SK-N-MC (cell line): ENCODE measurements at regions not wholly inside any gene's neighbourhood (a gene's known extent, or its start where the extent isn't known, plus 50 kb on each side); places are given as distances from the start of the nearest gene placed in this dataset.
"Not testable (repeated sequence)": the region's sequence is repeated elsewhere in the genome, so short reads cannot be mapped to it uniquely, and the experiment has no call there.

Experiments
- DNase-seq: peaks from one replicate; pipeline ENCODE4 v3.0.0-alpha.2; 2011; ENCODE audit warnings: low read depth, low spot score
- H3K27ac ChIP-seq: fragments of 200-600 bp; sonication (generic); 2 replicates; pipeline ENCODE4 v1.5.1; 2016; ENCODE audit warnings: mixed run types
- H3K36me3 ChIP-seq: fragments of 200-600 bp; sonication (generic); 2 replicates; pipeline ENCODE4 v1.6.1; 2017; ENCODE audit warnings: antibody characterized with exemption, low read length, mixed read lengths; ENCODE audit not compliant: insufficient read depth
- H3K4me3 ChIP-seq: fragments of 200-600 bp; sonication (generic); 2 replicates; pipeline ENCODE4 v1.5.1; 2016
- H3K9ac ChIP-seq: fragments of 200-600 bp; sonication (generic); 2 replicates; pipeline ENCODE4 v1.8.0; 2017; ENCODE audit warnings: mixed run types, mixed read lengths; ENCODE audit not compliant: insufficient read length
- H3K9me3 ChIP-seq: fragments of 200-600 bp; sonication (generic); 2 replicates; pipeline ENCODE4 v1.6.1; 2017; ENCODE audit warnings: low read depth, mild to moderate bottlenecking, antibody characterized with exemption, low read length, moderate library complexity, mixed read lengths
- EZH2 ChIP-seq: fragments of 200-600 bp; sonication (generic); IDR thresholded peaks from one replicate; pipeline ENCODE4 v1.6.1; 2017; ENCODE audit warnings: antibody characterized with exemption
- FOXP2 ChIP-seq: optimal IDR thresholded peaks from 2 replicates; pipeline ENCODE3; 2011; ENCODE audit warnings: mild to moderate bottlenecking, moderate library complexity; ENCODE audit not compliant: insufficient read depth; ENCODE audit errors: extremely low read length, control extremely low read depth
- POLR2AphosphoS5 ChIP-seq: IDR thresholded peaks from 2 replicates; pipeline ENCODE4 v1.6.1; 2012; ENCODE audit warnings: mild to moderate bottlenecking, low read depth, low read length, borderline replicate concordance

- no peak for TF ChIP-seq FOXP2
- TF ChIP-seq POLR2AphosphoS5, result no peak
- TF ChIP-seq EZH2, result no peak
- no peak overlapping the region for H3K27ac ChIP-seq
These were observed 253.0 kb upstream of the NSMCE3 start for GRCh38 chr15:29522373-29523276.

GRCh38 chr15:29518442-29518841 is 248.8 kb upstream of the NSMCE3 start:
- DNase-seq, result no peak

More at GRCh38 chr15:29522373-29523276, 253.0 kb upstream of the NSMCE3 start:
- Histone ChIP-seq H3K36me3 (no peaks in the 10 kb centered on the region), H3K9ac (no peak overlapping the region), H3K4me3 (no peak overlapping the region), H3K9me3 (no peaks in the 10 kb centered on the region)
- no peak for DNase-seq

GRCh38 chr15:29517829-29518228 is 248.2 kb upstream of the NSMCE3 start:
- Histone ChIP-seq H3K9ac (no peak overlapping the region), H3K4me3 (no peak overlapping the region), H3K9me3 (no peaks in the 10 kb centered on the region), H3K27ac (no peak overlapping the region), H3K36me3 (no peaks in the 10 kb centered on the region)
- DNase-seq, result no peak
- TF ChIP-seq EZH2 (no peak), FOXP2 (no peak), POLR2AphosphoS5 (no peak)

More at GRCh38 chr15:29518442-29518841, 248.8 kb upstream of the NSMCE3 start:
- H3K4me3 ChIP-seq, result no peak overlapping the region
- H3K9ac ChIP-seq, result no peak overlapping the region
- no peaks in the 10 kb centered on the region for H3K36me3 ChIP-seq
- H3K9me3 ChIP-seq, result no peaks in the 10 kb centered on the region
- TF ChIP-seq POLR2AphosphoS5, result no peak
- TF ChIP-seq EZH2, result no peak
- no peak for TF ChIP-seq FOXP2
- no peak overlapping the region for H3K27ac ChIP-seq

GRCh38 chr15:29516929-29517328 is 247.3 kb upstream of the NSMCE3 start:
- Histone ChIP-seq H3K36me3 (no peaks in the 10 kb centered on the region), H3K9ac (no peak overlapping the region), H3K9me3 (no peaks in the 10 kb centered on the region), H3K4me3 (no peak overlapping the region), H3K27ac (no peak overlapping the region)
- TF ChIP-seq EZH2, result no peak
- TF ChIP-seq POLR2AphosphoS5, result no peak
- TF ChIP-seq FOXP2, result no peak
- no peak for DNase-seq

- Histone ChIP-seq H3K27ac (no peak overlapping the region), H3K9ac (no peak overlapping the region), H3K4me3 (no peak overlapping the region), H3K36me3 (no peaks in the 10 kb centered on the region), H3K9me3 (no peaks in the 10 kb centered on the region)
- DNase-seq, result no peak
- TF ChIP-seq FOXP2, result no peak
- no peak for TF ChIP-seq EZH2
- TF ChIP-seq POLR2AphosphoS5, result no peak
These were observed 245.3 kb upstream of the NSMCE3 start for GRCh38 chr15:29514926-29515325.

GRCh38 chr15:29511663-29512062 is 242.0 kb upstream of the NSMCE3 start:
- Histone ChIP-seq H3K4me3 (no peak overlapping the region), H3K9ac (no peak overlapping the region), H3K36me3 (no peaks in the 10 kb centered on the region), H3K9me3 (no peaks in the 10 kb centered on the region), H3K27ac (no peak overlapping the region)
- no peak for DNase-seq
- no peak for TF ChIP-seq FOXP2
- TF ChIP-seq EZH2, result no peak
- TF ChIP-seq POLR2AphosphoS5, result no peak

- H3K36me3 ChIP-seq, H3K9me3 ChIP-seq, H3K4me3 ChIP-seq, H3K9ac ChIP-seq, DNase-seq, H3K27ac ChIP-seq: not testable (repeated sequence)
These were observed 235.9 kb upstream of the NSMCE3 start for GRCh38 chr15:29505535-29505934.

GRCh38 chr15:29490747-29491471 is 221.3 kb upstream of the NSMCE3 start:
- H3K27ac ChIP-seq, result no peak overlapping the region
- no peak overlapping the region for H3K4me3 ChIP-seq
- H3K36me3 ChIP-seq, result no peaks in the 10 kb centered on the region
- TF ChIP-seq POLR2AphosphoS5 (no peak), EZH2 (no peak), FOXP2 (no peak)
- H3K9me3 ChIP-seq, result no peaks in the 10 kb centered on the region
- no peak overlapping the region for H3K9ac ChIP-seq
- no peak for DNase-seq

GRCh38 chr15:29480949-29481348 is 211.3 kb upstream of the NSMCE3 start:
- no peak for DNase-seq
- no peak overlapping the region for H3K4me3 ChIP-seq
- H3K27ac ChIP-seq, result no peak overlapping the region

More at GRCh38 chr15:29480949-29481348, 211.3 kb upstream of the NSMCE3 start:
- no peak overlapping the region for H3K9ac ChIP-seq
- no peak for TF ChIP-seq EZH2
- TF ChIP-seq FOXP2, result no peak
- no peak for TF ChIP-seq POLR2AphosphoS5
- H3K36me3 ChIP-seq, result no peaks in the 10 kb centered on the region
- no peaks in the 10 kb centered on the region for H3K9me3 ChIP-seq
